Inferior parietal cortex (tissue), 1 donor: ENCODE measurements at regions not wholly inside any gene's neighbourhood (a gene's known extent, or its start where the extent isn't known, plus 50 kb on each side); places are given as distances from the start of the nearest gene placed in this dataset.

Experiments
- DNase-seq: peaks from one replicate; pipeline ENCODE4 v3.0.0-alpha.2; 2016; ENCODE audit errors: extremely low spot score

GRCh38 chr11:130801333-130802122 lies 114.8 kb downstream of the SNX19 start:
- DNase-seq = no peak

- DNase-seq = no peak
Observed at GRCh38 chr11:130802567-130802966, 113.7 kb downstream of the SNX19 start.

- no peak for DNase-seq
Observed at GRCh38 chr11:130804306-130805076, 111.8 kb downstream of the SNX19 start.

- no peak for DNase-seq
Observed at GRCh38 chr11:130806746-130807145, 109.5 kb downstream of the SNX19 start.

- DNase-seq = no peak
Observed at GRCh38 chr11:130808541-130808940, 107.7 kb downstream of the SNX19 start.

- no peak for DNase-seq
Observed at GRCh38 chr11:130813196-130813595, 103.1 kb downstream of the SNX19 start.

- no peak for DNase-seq
Observed at GRCh38 chr11:130813638-130814037, 102.6 kb downstream of the SNX19 start.

- DNase-seq = no peak
Observed at GRCh38 chr11:130814440-130815096, 101.7 kb downstream of the SNX19 start.

- DNase-seq = no peak
Observed at GRCh38 chr11:130815097-130815802, 101.0 kb downstream of the SNX19 start.

GRCh38 chr11:130815956-130816355 lies 100.3 kb downstream of the SNX19 start:
- DNase-seq = no peak

- DNase-seq = no peak
Observed at GRCh38 chr11:130816546-130817329, 99.5 kb downstream of the SNX19 start.

- no peak for DNase-seq
Observed at GRCh38 chr11:130817330-130817944, 98.8 kb downstream of the SNX19 start.

- no peak for DNase-seq
Observed at GRCh38 chr11:130819625-130820024, 96.7 kb downstream of the SNX19 start.
